ENCODE measurements at regions not wholly inside any gene's neighbourhood (a gene's known extent, or its start where the extent isn't known, plus 50 kb on each side); places are given as distances from the start of the nearest gene placed in this dataset.

- H4K20me1 ChIP-seq (ENCODE audit: insufficient read depth, low read length): no peaks in the 10 kb centered on the region
- no peak overlapping the region for H3K27ac ChIP-seq (ENCODE audit: low read depth, low read length)
- no peaks in the 10 kb centered on the region for H3K79me2 ChIP-seq (ENCODE audit: insufficient read depth, low read length)
- H3K4me2 ChIP-seq (ENCODE audit: insufficient read depth, low read length): no peak overlapping the region
- H2AFZ ChIP-seq (ENCODE audit: low read length): no peak overlapping the region
- no peak for DNase-seq (ENCODE audit: insufficient read length, low spot score, missing footprints)
- H3K4me3 ChIP-seq (ENCODE audit: insufficient read depth, low read length): no peak overlapping the region
- peaks cover 6% of the 10 kb centered on the region for H3K27me3 ChIP-seq (ENCODE audit: insufficient read depth, low read length)
- H3K36me3 ChIP-seq (ENCODE audit: insufficient read depth, low read length): no peaks in the 10 kb centered on the region
- TF ChIP-seq CTCF (IDR thresholded peaks at IDR 0.05; ENCODE audit: extremely low read depth, low read depth, low read length): no peak
- H3K4me1 ChIP-seq (ENCODE audit: insufficient read depth, low read length): no peaks in the 10 kb centered on the region
- H3K9me3 ChIP-seq (ENCODE audit: low read depth, low read length): no peaks in the 10 kb centered on the region
These were observed 54.3 kb upstream of the SLC24A5 start for GRCh38 chr15:48066456-48066855.

Data from osteoblast (primary cell).